LNCaP clone FGC (cell line): ENCODE measurements at regions not wholly inside any gene's neighbourhood (a gene's known extent, or its start where the extent isn't known, plus 50 kb on each side); places are given as distances from the start of the nearest gene placed in this dataset.
"Not testable (repeated sequence)": the region's sequence is repeated elsewhere in the genome, so short reads cannot be mapped to it uniquely, and the experiment has no call there.

ENCODE experiments used
- DNase-seq: peaks from one replicate; pipeline ENCODE4 v3.0.0-alpha.2; 2011; ENCODE audit warnings: low read depth
- H3K4me3 ChIP-seq: 2 replicates; pipeline ENCODE4 v1.5.1; 2011; ENCODE audit warnings: mild to moderate bottlenecking, low read depth, low read length, control low read depth
- TF ChIP-seq, protein P1 (sequence below): IDR thresholded peaks from 2 replicates; pipeline ENCODE4 v1.5.1; 2012; ENCODE audit warnings: mild to moderate bottlenecking; ENCODE audit not compliant: control insufficient read depth, insufficient read depth; ENCODE audit errors: extremely low read depth

DNA sequence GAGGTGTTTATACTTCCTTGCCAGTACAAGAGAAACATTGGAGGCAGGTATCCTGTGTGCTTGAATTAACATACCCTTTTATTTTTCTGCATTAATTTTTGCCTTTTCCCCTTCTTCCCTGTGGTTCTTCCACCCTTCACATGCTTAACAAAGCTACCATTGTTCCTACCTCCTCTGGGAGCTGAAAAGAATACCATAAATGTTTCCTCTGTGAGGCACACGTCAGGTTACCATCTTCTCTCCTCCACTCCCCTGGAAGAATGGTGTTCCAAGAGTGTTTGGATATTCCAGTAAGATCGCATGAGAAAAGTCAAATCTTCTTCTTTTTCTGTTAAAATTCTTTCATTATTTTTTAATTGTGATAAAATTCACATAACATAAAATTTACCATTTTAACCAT lies 74.6 kb upstream of the MARK1 start:
- H3K4me3 ChIP-seq: no peak overlapping the region
- no peak for DNase-seq
- TF ChIP-seq, protein P1, sequence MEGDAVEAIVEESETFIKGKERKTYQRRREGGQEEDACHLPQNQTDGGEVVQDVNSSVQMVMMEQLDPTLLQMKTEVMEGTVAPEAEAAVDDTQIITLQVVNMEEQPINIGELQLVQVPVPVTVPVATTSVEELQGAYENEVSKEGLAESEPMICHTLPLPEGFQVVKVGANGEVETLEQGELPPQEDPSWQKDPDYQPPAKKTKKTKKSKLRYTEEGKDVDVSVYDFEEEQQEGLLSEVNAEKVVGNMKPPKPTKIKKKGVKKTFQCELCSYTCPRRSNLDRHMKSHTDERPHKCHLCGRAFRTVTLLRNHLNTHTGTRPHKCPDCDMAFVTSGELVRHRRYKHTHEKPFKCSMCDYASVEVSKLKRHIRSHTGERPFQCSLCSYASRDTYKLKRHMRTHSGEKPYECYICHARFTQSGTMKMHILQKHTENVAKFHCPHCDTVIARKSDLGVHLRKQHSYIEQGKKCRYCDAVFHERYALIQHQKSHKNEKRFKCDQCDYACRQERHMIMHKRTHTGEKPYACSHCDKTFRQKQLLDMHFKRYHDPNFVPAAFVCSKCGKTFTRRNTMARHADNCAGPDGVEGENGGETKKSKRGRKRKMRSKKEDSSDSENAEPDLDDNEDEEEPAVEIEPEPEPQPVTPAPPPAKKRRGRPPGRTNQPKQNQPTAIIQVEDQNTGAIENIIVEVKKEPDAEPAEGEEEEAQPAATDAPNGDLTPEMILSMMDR: no peak

DNA sequence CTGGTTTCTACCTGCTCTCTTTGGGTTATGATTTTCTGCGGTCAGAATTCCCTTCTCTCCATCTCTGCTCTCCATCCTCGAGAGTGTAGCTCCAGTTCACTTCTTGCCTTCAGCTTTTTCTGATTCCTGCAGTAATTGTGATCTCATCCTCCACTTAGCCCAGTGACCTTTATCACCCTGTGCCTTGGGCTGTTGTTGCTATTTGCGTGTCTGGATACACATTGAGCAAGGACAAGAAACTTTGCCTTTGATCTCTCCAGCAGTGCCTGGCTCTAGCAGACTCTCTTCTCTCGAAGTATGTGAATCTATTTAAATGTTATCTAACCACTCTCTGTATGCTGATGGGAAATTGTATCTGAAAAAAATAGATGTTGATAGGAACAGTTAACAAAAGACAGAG lies 76.4 kb upstream of the MARK1 start:
- TF ChIP-seq, protein P1: no peak
- no peak overlapping the region for H3K4me3 ChIP-seq
- DNase-seq: no peak

DNA sequence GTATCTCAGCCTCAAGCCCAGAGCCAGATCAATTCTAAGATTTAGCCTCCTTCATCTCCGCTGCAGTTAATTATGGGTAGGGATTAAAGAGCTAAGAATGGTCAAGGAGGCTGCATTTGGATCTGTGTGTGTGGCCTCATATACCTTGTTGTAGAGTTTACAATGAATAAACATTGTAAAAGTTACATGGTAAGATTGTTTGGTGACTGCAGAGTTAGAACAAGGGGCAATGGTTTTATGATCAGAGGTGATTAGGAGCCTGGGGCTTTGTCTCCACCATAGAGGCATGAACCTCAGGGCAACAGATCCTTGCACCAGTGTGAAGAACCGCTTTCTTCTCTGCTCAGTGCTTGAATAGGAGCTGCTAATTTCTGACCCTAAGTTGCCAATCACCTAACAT lies 77.0 kb upstream of the MARK1 start:
- TF ChIP-seq, protein P1: no peak
- no peak overlapping the region for H3K4me3 ChIP-seq
- DNase-seq: no peak

DNA sequence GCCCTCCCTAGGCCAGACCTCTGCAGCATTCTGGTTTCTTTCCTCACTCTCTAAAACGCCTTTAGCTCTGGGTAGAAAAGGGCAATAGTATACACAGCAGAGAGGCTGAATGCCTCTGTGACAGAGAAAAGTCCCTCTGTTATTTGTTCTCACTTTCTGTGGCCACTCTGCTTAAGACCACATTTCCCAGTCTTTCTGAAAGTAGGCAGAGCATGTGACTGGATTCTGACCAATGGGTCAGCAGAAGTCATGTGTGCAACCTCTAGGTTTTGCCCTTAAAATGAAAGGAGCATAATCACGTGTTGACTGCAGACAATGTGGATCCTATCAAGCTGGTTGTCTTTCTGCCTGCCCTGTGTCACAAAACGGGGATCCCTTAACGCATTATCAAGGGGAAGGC lies 79.7 kb upstream of the MARK1 start:
- TF ChIP-seq, protein P1: no peak
- no peak overlapping the region for H3K4me3 ChIP-seq
- DNase-seq: no peak

DNA sequence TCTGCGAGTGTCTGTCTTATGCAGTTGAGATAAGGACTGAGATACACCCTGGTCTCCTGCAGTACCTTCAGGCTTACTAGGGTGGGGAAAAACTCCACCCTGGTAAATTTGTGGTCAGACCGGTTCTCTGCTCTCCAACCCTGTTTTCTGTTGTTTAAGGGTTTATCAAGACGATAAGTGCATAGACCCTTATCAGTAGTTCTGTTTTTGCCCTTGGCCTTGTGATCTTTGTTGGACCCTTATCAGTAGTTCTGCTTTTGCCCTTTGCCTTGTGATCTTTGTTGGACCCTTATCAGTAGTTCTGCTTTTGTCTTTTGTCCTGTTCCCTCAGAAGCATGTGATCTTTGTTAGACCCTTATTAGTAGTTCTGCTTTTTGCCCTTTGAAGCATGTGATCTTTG lies 83.3 kb upstream of the MARK1 start:
- not testable (repeated sequence) for DNase-seq

DNA sequence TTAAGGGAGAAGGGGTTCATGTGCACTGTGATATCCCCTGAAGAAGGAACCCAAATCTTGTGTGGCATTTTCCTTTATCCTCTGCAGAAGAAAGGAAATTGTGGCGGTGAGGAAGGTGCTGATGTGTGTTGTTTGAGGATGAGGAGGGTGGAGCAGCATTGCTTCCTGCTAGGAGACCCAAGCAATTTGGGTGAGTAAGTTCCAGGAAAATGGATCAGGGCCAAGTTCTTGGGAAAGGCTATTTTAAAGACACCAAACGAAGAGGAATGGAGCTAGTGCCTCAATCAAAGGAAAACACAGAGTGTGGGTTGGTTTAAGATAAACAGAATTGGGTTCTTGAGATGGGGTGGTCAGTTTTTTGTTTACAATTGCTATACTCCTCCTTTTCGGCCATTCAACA lies 86.7 kb upstream of the MARK1 start:
- no peak overlapping the region for H3K4me3 ChIP-seq
- TF ChIP-seq, protein P1: no peak
- no peak for DNase-seq

More for the DNA sequence above, 83.3 kb upstream of the MARK1 start:
- H3K4me3 ChIP-seq: not testable (repeated sequence)

DNA sequence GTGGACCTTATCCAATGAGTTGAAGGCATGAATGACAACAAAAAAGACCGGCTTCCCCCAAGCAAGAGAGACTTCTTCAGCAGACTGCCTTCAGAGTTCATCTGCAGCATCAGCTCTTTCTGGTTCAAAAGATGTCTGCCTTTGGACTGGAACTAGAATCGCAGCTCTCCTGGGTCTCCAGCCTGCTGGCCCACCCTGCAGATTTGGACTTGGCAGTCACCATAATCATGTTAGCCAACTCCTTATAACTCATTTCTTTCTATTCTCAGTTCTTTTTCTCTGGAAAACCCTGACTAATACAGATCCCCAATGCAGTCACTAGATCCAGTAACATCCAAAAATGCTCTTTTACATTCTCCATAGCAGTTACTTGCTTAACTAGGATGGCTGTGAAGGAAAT lies 89.2 kb upstream of the MARK1 start:
- TF ChIP-seq, protein P1: no peak
- DNase-seq: no peak
- no peak overlapping the region for H3K4me3 ChIP-seq

DNA sequence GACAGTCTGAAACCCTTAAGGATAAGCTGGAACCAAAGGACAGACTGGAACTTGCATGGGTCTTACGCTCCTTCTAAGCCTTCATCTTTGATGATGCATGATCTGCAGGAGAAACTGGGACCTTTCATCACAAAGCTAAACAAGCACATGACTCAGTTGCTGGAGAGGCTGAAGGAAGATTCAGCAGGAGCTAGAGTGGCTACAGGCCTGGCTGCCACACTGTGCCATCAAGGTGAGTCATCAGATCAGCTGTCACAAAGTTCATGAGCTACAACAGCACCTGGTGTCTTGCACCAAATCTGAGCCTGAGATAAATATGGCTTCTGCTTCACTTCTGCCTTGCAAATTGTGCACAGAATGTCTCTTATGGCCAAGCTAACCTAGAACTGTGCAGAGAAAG lies 95.5 kb upstream of the MARK1 start:
- no peak overlapping the region for H3K4me3 ChIP-seq
- TF ChIP-seq, protein P1: no peak
- no peak for DNase-seq
